Neural cell (in vitro differentiated cells): ENCODE measurements at regions not wholly inside any gene's neighbourhood (a gene's known extent, or its start where the extent isn't known, plus 50 kb on each side); places are given as distances from the start of the nearest gene placed in this dataset.

ENCODE experiments used
- EP300 ChIP-seq: fragments of 450-650 bp; conservative IDR thresholded peaks from 2 replicates; pipeline ENCODE4 v1.6.1; 2014; ENCODE audit warnings: antibody characterized with exemption, mild to moderate bottlenecking, moderate library complexity; ENCODE audit not compliant: poor library complexity, severe bottlenecking
- EZH2 ChIP-seq: fragments of 200-600, 300-800 bp; shearing (Covaris generic), sonication (generic); IDR thresholded peaks from 2 replicates; pipeline ENCODE4 v1.6.1; 2014; ENCODE audit warnings: antibody characterized with exemption, low read length, borderline replicate concordance, mild to moderate bottlenecking; ENCODE audit not compliant: insufficient read depth, poor library complexity, severe bottlenecking
- MXI1 ChIP-seq: fragments of 450-650 bp; conservative IDR thresholded peaks from 2 replicates; pipeline ENCODE4 v1.6.1; 2014; ENCODE audit warnings: antibody characterized with exemption, mild to moderate bottlenecking; ENCODE audit not compliant: poor library complexity, severe bottlenecking
- POLR2AphosphoS5 ChIP-seq: IDR thresholded peaks from 2 replicates; pipeline ENCODE4 v1.6.1; 2012
- RAD21 ChIP-seq: fragments of 450-650 bp; conservative IDR thresholded peaks from 2 replicates; pipeline ENCODE4 v1.6.1; 2014; ENCODE audit warnings: antibody characterized with exemption, mild to moderate bottlenecking, moderate library complexity
- TAF1 ChIP-seq: IDR thresholded peaks from 2 replicates; pipeline ENCODE4 v1.6.1; 2012; ENCODE audit warnings: low read depth
- TF ChIP-seq, protein P1 (sequence below): IDR thresholded peaks from 2 replicates; pipeline ENCODE4 v1.6.1; 2012; ENCODE audit warnings: borderline replicate concordance
- TF ChIP-seq, protein P2 (sequence below): fragments of 450-650 bp; IDR thresholded peaks from 2 replicates; pipeline ENCODE4 v1.5.1; 2014; ENCODE audit warnings: antibody characterized with exemption, mild to moderate bottlenecking, moderate library complexity; ENCODE audit not compliant: poor library complexity, severe bottlenecking

DNA sequence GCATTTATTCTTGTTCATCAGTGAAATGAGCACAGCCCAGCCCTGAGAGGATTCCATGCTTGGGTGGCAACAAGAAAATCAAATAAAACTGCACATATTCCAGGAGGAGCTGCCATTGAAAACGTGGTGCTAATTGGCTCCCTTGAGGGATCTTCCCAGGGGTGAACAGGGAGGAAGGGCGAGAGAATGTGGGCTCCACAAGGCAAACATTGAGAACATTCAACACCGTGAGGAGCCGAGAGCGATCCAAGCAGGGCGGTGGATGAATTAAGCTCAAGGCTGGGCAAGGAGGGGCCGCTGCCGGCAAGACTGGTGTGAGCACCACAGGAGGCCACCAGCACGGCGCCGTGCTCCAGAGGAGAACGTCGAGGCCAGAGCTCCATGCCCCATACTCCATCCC lies 166.9 kb downstream of the C16orf95 start:
- TF ChIP-seq, protein P1, sequence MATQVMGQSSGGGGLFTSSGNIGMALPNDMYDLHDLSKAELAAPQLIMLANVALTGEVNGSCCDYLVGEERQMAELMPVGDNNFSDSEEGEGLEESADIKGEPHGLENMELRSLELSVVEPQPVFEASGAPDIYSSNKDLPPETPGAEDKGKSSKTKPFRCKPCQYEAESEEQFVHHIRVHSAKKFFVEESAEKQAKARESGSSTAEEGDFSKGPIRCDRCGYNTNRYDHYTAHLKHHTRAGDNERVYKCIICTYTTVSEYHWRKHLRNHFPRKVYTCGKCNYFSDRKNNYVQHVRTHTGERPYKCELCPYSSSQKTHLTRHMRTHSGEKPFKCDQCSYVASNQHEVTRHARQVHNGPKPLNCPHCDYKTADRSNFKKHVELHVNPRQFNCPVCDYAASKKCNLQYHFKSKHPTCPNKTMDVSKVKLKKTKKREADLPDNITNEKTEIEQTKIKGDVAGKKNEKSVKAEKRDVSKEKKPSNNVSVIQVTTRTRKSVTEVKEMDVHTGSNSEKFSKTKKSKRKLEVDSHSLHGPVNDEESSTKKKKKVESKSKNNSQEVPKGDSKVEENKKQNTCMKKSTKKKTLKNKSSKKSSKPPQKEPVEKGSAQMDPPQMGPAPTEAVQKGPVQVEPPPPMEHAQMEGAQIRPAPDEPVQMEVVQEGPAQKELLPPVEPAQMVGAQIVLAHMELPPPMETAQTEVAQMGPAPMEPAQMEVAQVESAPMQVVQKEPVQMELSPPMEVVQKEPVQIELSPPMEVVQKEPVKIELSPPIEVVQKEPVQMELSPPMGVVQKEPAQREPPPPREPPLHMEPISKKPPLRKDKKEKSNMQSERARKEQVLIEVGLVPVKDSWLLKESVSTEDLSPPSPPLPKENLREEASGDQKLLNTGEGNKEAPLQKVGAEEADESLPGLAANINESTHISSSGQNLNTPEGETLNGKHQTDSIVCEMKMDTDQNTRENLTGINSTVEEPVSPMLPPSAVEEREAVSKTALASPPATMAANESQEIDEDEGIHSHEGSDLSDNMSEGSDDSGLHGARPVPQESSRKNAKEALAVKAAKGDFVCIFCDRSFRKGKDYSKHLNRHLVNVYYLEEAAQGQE, result no peak
- TF ChIP-seq MXI1 (no peak), TAF1 (no peak), EZH2 (no peak), EP300 (no peak), POLR2AphosphoS5 (no peak), RAD21 (no peak)
- TF ChIP-seq, protein P2, sequence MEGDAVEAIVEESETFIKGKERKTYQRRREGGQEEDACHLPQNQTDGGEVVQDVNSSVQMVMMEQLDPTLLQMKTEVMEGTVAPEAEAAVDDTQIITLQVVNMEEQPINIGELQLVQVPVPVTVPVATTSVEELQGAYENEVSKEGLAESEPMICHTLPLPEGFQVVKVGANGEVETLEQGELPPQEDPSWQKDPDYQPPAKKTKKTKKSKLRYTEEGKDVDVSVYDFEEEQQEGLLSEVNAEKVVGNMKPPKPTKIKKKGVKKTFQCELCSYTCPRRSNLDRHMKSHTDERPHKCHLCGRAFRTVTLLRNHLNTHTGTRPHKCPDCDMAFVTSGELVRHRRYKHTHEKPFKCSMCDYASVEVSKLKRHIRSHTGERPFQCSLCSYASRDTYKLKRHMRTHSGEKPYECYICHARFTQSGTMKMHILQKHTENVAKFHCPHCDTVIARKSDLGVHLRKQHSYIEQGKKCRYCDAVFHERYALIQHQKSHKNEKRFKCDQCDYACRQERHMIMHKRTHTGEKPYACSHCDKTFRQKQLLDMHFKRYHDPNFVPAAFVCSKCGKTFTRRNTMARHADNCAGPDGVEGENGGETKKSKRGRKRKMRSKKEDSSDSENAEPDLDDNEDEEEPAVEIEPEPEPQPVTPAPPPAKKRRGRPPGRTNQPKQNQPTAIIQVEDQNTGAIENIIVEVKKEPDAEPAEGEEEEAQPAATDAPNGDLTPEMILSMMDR, result no peak
